GM12865 (cell line): ENCODE measurements at regions not wholly inside any gene's neighbourhood (a gene's known extent, or its start where the extent isn't known, plus 50 kb on each side); places are given as distances from the start of the nearest gene placed in this dataset.
"Not testable (repeated sequence)": the region's sequence is repeated elsewhere in the genome, so short reads cannot be mapped to it uniquely, and the experiment has no call there.

ENCODE experiments used
- DNase-seq: peaks from one replicate; pipeline ENCODE4 v3.0.0; 2010; ENCODE audit warnings: low read depth
- H3K4me3 ChIP-seq: 2 replicates; pipeline ENCODE4 v1.5.1; 2011; ENCODE audit warnings: mild to moderate bottlenecking, low read depth, low read length, control low read depth
- TF ChIP-seq, protein P1 (sequence below): IDR thresholded peaks from 2 replicates; pipeline ENCODE4 v1.5.1; 2011; ENCODE audit warnings: low read length, control low read depth, low read depth, inconsistent platforms; ENCODE audit not compliant: insufficient read depth; ENCODE audit errors: missing control alignments

DNA sequence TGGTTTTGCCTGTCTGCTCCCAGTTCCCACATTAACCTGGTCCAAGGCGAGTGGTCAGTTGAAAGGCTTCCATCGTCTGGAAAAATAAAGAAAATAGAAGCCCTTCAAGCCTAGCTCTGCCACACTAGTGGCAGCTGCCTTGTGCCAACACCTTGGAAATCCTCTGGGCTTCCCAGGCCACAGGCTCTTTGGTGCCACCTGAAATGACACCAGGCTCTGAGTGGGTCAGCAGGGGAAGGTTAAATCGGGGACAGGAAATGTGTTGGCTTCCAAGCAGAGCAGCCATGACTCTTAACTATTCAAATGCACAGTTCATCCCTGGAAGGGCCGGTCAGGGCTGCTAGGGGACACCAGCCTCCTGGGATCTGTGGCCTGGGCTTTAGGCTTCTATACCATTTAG is 558.7 kb downstream of the MATN1 start:
- TF ChIP-seq, protein P1, sequence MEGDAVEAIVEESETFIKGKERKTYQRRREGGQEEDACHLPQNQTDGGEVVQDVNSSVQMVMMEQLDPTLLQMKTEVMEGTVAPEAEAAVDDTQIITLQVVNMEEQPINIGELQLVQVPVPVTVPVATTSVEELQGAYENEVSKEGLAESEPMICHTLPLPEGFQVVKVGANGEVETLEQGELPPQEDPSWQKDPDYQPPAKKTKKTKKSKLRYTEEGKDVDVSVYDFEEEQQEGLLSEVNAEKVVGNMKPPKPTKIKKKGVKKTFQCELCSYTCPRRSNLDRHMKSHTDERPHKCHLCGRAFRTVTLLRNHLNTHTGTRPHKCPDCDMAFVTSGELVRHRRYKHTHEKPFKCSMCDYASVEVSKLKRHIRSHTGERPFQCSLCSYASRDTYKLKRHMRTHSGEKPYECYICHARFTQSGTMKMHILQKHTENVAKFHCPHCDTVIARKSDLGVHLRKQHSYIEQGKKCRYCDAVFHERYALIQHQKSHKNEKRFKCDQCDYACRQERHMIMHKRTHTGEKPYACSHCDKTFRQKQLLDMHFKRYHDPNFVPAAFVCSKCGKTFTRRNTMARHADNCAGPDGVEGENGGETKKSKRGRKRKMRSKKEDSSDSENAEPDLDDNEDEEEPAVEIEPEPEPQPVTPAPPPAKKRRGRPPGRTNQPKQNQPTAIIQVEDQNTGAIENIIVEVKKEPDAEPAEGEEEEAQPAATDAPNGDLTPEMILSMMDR, result no peak

DNA sequence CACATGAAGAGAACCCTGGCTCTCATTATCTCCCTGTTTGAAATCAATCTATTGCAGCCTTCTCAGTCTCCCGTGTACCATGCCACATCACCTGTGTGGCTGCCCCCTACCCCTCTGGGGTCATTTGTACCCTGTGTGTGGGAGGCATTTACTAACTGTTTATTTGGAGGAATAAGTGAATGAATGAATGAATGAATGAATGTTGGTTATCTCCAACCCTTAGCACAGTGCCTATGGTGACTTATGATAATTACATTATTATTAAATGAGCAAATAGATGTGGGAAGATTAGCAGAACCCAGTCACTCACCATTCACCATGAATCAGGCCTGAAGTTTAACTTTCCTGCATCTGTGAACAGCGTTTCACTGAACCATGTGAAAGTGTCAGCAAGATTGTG is 560.8 kb downstream of the MATN1 start:
- H3K4me3 ChIP-seq, result no peak overlapping the region
- TF ChIP-seq, protein P1, result no peak
- no peak for DNase-seq

More for the DNA sequence above, 558.7 kb downstream of the MATN1 start:
- no peak overlapping the region for H3K4me3 ChIP-seq
- no peak for DNase-seq

DNA sequence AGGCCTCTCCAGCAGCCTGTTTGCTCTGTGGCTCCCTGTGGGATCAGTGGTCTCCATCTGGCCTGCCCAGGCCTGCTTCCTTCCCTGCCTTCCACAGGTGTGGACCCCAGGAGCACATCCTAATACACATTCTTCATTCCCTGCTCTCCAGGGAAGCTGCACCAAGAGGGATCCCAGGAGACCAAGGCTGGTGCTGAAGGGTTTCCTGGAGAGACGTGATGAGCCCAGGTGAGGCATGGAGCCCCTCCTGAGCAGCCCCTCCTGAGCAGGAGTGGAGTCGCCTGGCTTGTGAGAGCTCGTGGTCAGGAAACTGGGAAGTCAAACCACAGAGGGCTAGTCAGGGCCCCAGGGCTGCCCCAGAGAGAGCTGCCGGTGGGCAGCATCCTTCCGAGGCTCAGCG is 561.4 kb downstream of the MATN1 start:
- TF ChIP-seq, protein P1, result no peak
- no peak for DNase-seq
- H3K4me3 ChIP-seq, result no peak overlapping the region

DNA sequence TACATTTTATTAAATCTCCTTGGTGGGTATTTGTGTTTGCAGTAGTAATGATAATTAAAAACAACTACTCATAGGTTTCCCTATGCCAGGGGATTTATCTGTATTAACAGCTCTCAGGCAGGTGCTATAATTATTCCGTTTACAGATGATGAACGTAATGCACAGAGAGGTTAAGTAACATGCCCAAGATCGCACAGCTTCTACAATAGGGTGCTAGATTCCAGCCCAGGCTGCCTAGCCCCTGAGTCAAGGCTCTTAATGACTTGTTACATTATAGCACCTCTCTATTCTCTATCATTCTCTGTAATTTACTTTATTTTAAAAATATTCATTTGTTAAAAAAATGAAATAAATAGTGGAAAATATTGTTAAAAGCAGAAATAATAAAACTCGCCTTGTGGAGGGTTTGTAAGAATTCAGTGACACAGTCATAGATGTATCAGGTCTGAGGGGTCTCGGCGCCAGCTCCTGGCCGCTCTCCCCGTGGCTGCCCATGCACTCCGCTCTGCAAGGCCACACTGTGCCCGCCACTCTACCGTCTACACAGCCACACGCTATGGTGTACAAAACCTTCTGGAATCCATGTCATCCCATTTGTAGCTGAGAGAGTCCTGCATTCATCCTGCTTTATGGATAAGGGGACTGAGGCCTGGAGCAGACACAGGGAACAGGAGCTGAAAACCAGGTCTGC is 562.2 kb downstream of the MATN1 start:
- no peak for DNase-seq
- H3K4me3 ChIP-seq, result no peak overlapping the region
- TF ChIP-seq, protein P1, result no peak

DNA sequence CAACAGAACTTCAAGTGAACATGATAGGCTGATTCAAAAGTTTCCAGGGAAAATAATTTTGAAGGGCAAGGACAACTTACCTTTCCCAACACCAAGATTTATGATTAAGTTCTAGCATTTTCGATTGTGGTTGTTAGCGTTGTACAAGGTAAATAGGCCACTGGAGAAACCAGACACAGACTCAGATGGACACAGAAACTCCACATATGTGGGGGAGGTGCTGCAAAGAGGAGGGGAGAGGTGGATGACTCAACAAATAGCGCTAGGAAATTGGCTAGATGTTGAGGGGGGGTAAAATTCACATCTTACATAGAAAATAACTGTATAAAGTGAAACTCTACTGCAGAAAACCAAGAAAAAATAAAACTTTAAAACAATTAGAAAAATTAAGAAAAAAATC is 564.4 kb downstream of the MATN1 start:
- no peak overlapping the region for H3K4me3 ChIP-seq
- DNase-seq, result no peak
- TF ChIP-seq, protein P1, result no peak

DNA sequence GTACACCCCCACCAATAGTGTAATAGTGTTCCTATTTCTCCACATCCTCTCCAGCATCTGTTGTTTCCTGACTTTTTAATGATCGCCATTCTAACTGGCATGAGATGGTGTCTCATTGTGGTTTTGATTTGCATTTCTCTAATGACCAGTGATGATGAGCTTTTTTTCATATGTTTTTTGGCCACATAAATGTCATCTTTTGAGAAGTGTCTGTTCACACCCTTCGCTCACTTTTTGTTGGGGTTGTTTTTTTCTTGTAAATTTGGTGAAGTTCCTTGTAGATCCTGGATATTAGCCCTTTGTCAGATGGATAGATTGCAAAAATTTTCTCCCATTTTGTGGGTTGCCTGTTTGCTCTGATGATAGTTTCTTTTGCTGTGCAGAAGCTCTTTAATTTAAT is 567.7 kb downstream of the MATN1 start:
- DNase-seq, H3K4me3 ChIP-seq: not testable (repeated sequence)

DNA sequence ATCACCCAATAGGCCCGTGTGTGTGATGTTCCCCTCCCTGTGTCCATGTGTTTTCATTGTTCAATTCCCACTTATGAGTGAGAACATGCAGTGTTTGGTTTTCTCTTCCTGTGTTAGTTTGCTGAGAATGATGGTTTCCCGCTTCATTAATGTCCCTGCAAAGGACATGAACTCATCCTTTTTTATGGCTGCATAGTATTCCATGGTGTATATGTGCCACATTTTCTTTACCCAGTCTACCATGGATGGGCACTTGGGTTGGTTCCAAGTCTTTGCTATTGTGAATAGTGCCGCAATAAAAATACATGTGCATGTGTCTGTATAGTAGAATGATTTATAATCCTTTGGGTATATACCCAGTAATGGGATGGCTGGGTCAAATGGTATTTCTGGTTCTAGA is 568.1 kb downstream of the MATN1 start:
- DNase-seq, H3K4me3 ChIP-seq: not testable (repeated sequence)

DNA sequence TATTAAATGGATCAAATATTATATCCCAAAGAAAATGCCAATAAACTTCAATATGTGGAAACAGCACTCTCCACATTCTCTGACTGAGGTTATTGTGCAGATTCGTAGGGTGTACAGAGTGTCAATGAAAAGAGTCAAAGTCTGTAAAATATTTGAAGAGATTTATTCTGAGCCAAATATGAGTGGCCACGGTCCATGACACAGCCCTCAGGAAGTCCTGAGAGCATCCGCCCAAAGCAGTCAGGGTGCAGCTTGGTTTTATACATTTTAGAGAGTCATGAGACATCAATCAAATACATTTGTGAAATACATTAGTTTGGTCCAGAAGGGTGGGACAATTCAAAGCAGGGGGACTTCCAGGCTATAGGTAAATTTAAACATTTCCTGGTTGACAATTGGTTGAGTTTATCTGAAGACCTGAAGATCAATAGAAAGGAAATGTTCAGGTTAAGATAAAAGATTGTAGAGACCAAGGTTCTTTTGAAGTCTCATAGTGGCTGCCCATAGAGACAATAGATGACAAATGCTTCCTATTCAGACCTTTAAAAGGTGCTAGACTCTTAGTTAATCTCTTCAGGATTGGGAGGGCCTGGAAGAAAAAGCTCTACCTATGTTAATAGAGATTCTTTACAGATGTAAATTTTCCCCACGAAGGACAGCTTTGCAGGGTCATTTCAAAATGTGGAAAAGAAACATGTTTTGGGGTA is 569.5 kb downstream of the MATN1 start:
- no peak for DNase-seq
- no peak overlapping the region for H3K4me3 ChIP-seq
- TF ChIP-seq, protein P1, result no peak
